Adrenal gland (tissue), 9 donors: ENCODE measurements at regions not wholly inside any gene's neighbourhood (a gene's known extent, or its start where the extent isn't known, plus 50 kb on each side); places are given as distances from the start of the nearest gene placed in this dataset.

Experiments used
- DNase-seq, 7 donors: peaks; one replicate each; pipeline ENCODE4 v3.0.0-alpha.2; 2019 to 2020
- H3K27ac ChIP-seq, 5 donors: fragments of 200-600 bp; sonication (generic) in 4 of 5; 1 replicate in 3 of 5; 2 replicates in 2 of 5; pipeline versions ENCODE4 v1.5.1 to v1.8.0; 2016 to 2020; ENCODE audit warnings: mild to moderate bottlenecking in 1 of 5
- H3K27me3 ChIP-seq: fragments of 200-600 bp; 2 replicates; pipeline ENCODE4 v1.8.0; 2021
- H3K36me3 ChIP-seq, 2 donors: fragments of 200-600 bp; replicated peaks in 1 of 2; 1 replicate in 1 of 2; 2 replicates in 1 of 2; pipeline versions ENCODE4 v1.5.1 to v1.8.0; 2018 to 2022
- H3K4me1 ChIP-seq, 2 donors: fragments of 200-600 bp; replicated peaks in 1 of 2; 1 replicate in 1 of 2; 2 replicates in 1 of 2; pipeline versions ENCODE4 v1.5.1 to v1.8.0; 2018 to 2021
- H3K4me3 ChIP-seq, 4 donors: fragments of 200-600 bp; sonication (generic) in 3 of 4; one replicate each; pipeline ENCODE4 v1.5.1; 2016 to 2018
- H3K9me3 ChIP-seq, 3 donors: fragments of 200-600 bp; sonication (generic) in 1 of 3; replicated peaks in 1 of 3; 1 replicate in 2 of 3; 2 replicates in 1 of 3; pipeline versions ENCODE4 v1.5.1 to v1.8.0; 2016 to 2021
- CTCF ChIP-seq, 6 experiments: fragments of 450-650 bp in 4 of 6; fragments of 200-600 bp in 2 of 6; sonication (generic) in 1 of 6; IDR thresholded peaks; 1 replicate in 5 of 6; 2 replicates in 1 of 6; pipeline versions ENCODE4 v1.5.1 to v1.8.0; 2016 to 2021; ENCODE audit warnings: antibody characterized with exemption in 6 of 6, mild to moderate bottlenecking in 2 of 6, moderate library complexity in 1 of 6
- POLR2A ChIP-seq, 2 donors: fragments of 450-650 bp; IDR thresholded peaks; one replicate each; pipeline ENCODE4 v1.6.1; 2017; ENCODE audit warnings: antibody characterized with exemption in 2 of 2, mild to moderate bottlenecking in 2 of 2, moderate library complexity in 1 of 2
- WGBS, 4 donors: extraction: QIAGEN DNeasy Blood & Tissue Kit in 2 of 4; methylation state at CpG; one replicate each; pipeline versions ENCODE4 v1.1.5 to v1.1.7; 2013 to 2017; 5-methylcytosine and 5-hydroxymethylcytosine counted together
- intact Hi-C, 2 donors: fragments of 100-400 bp; cut with DNase I; formaldehyde crosslinking; loops; one replicate each; pipeline versions ENCODE4 v1.14.1 to v1.15.0; 2022 to 2023
- donor health status: healthy with polysubstance abuse.
- donor health status: Bipolar disorder and iron deficiency.
- donor health status: DM: yes; HTN: yes; CAD: no.
- donor health status: DM: no; HTN: no; CAD: no.
- donor health status: DM: no; HTN: no; CAD: no.

GRCh38 chr6:170035044-170035443 lies 255.8 kb downstream of the DLL1 start:
- Histone ChIP-seq H3K4me1 (no peaks in the 10 kb centered on the region), H3K27ac (no peak overlapping the region), H3K4me3 (no peak overlapping the region), H3K27me3 (no peaks in the 10 kb centered on the region), H3K9me3 (no peaks in the 10 kb centered on the region), H3K36me3 (no peaks in the 10 kb centered on the region)
- DNase-seq, result no peak
- intact Hi-C loops, result no loop called here
- 66 to 87% (median 80%) methylated on average over 3 of the region's 3 CpGs for WGBS, 4 donors
- TF ChIP-seq POLR2A (IDR thresholded peaks at IDR 0.05) (no peak), CTCF (IDR thresholded peaks at IDR 0.05) (no peak)

- Histone ChIP-seq H3K4me1 (no peaks in the 10 kb centered on the region), H3K27ac (no peak overlapping the region), H3K36me3 (no peaks in the 10 kb centered on the region), H3K9me3 (no peaks in the 10 kb centered on the region), H3K4me3 (no peak overlapping the region), H3K27me3 (no peaks in the 10 kb centered on the region)
- intact Hi-C loops, result no loop called here
- TF ChIP-seq POLR2A (IDR thresholded peaks at IDR 0.05) (no peak), CTCF (IDR thresholded peaks at IDR 0.05) (no peak)
- peak in 4 of 7 donors; percentile 4 to 35 (median 4) for DNase-seq
- 79 to 88% (median 84%) methylated on average over 11 to 12 of the region's 12 CpGs for WGBS, 4 donors
These were observed 256.6 kb downstream of the DLL1 start for GRCh38 chr6:170034294-170034693.

GRCh38 chr6:170033666-170034065 lies 257.2 kb downstream of the DLL1 start:
- Histone ChIP-seq H3K4me1 (no peaks in the 10 kb centered on the region), H3K36me3 (no peaks in the 10 kb centered on the region), H3K9me3 (no peaks in the 10 kb centered on the region), H3K27ac (no peak overlapping the region), H3K27me3 (no peaks in the 10 kb centered on the region), H3K4me3 (no peak overlapping the region)
- TF ChIP-seq CTCF (IDR thresholded peaks at IDR 0.05) (no peak), POLR2A (IDR thresholded peaks at IDR 0.05) (no peak)
- peak in 2 of 7 donors; percentile 5 to 31 for DNase-seq
- WGBS, 4 donors, result 86 to 94% (median 93%) methylated on average over 4 of the region's 4 CpGs
- intact Hi-C loops, result no loop called here

GRCh38 chr6:170032706-170033309 lies 258.1 kb downstream of the DLL1 start:
- intact Hi-C loops, result no loop called here
- WGBS, 4 donors, result 88 to 96% (median 90%) methylated on average over 7 to 9 of the region's 9 CpGs
- H3K36me3 ChIP-seq, result no peaks in the 10 kb centered on the region
- TF ChIP-seq CTCF (IDR thresholded peaks at IDR 0.05), result no peak
- TF ChIP-seq POLR2A (IDR thresholded peaks at IDR 0.05), result no peak
- no peak overlapping the region for H3K4me3 ChIP-seq
- no peaks in the 10 kb centered on the region for H3K27me3 ChIP-seq
- H3K9me3 ChIP-seq, result no peaks in the 10 kb centered on the region
- peak in 3 of 7 donors; percentile 3 to 39 (median 7) for DNase-seq
- no peaks in the 10 kb centered on the region for H3K4me1 ChIP-seq
- no peak overlapping the region for H3K27ac ChIP-seq
